CD4-positive, alpha-beta T cell treated with Interleukin-2 at 100 ng/mL for 4 hours (primary cell): ENCODE measurements at regions not wholly inside any gene's neighbourhood (a gene's known extent, or its start where the extent isn't known, plus 50 kb on each side); places are given as distances from the start of the nearest gene placed in this dataset.

Source experiments
- DNase-seq: peaks from one replicate; pipeline ENCODE4 v3.0.0-alpha.2; 2020; ENCODE audit warnings: low spot score

- DNase-seq: no peak
These were observed 136.7 kb downstream of the KDR start for GRCh38 chr4:54988655-54989054.

- DNase-seq: no peak
These were observed 139.1 kb downstream of the KDR start for GRCh38 chr4:54986095-54986846.

- no peak for DNase-seq
These were observed 148.7 kb downstream of the KDR start for GRCh38 chr4:54976682-54977081.

GRCh38 chr4:54976031-54976430 lies 149.4 kb downstream of the KDR start:
- no peak for DNase-seq

GRCh38 chr4:54973784-54974183 lies 151.6 kb downstream of the KDR start:
- DNase-seq: no peak

- DNase-seq: no peak
These were observed 153.9 kb downstream of the KDR start for GRCh38 chr4:54971474-54971950.

GRCh38 chr4:54967289-54967688 lies 158.1 kb downstream of the KDR start:
- DNase-seq: no peak

- peak; percentile 3 for DNase-seq
These were observed 163.9 kb downstream of the KDR start for GRCh38 chr4:54961357-54961975.

- DNase-seq: no peak
These were observed 165.7 kb downstream of the KDR start for GRCh38 chr4:54959651-54960116.

- DNase-seq: no peak
These were observed 166.3 kb downstream of the KDR start for GRCh38 chr4:54959131-54959530.

GRCh38 chr4:54958236-54958635 lies 167.2 kb downstream of the KDR start:
- DNase-seq: peak; percentile 5

GRCh38 chr4:54954656-54955388 lies 170.6 kb downstream of the KDR start:
- DNase-seq: no peak

GRCh38 chr4:54946741-54947140 lies 178.7 kb downstream of the KDR start:
- no peak for DNase-seq

- DNase-seq: no peak
These were observed 179.6 kb downstream of the KDR start for GRCh38 chr4:54945838-54946237.

- peak; percentile 59 for DNase-seq
These were observed 182.7 kb downstream of the KDR start for GRCh38 chr4:54942721-54943120.

GRCh38 chr4:54941994-54942552 lies 183.3 kb downstream of the KDR start:
- peak; percentile 38 for DNase-seq

- no peak for DNase-seq
These were observed 184.2 kb downstream of the KDR start for GRCh38 chr4:54940996-54941865.

GRCh38 chr4:54937501-54937900 lies 187.9 kb downstream of the KDR start:
- no peak for DNase-seq

GRCh38 chr4:54933579-54933978 lies 191.8 kb downstream of the KDR start:
- DNase-seq: no peak

- DNase-seq: no peak
These were observed 195.2 kb downstream of the KDR start for GRCh38 chr4:54930226-54930625.

GRCh38 chr4:54929459-54929858 lies 195.9 kb downstream of the KDR start:
- DNase-seq: no peak

GRCh38 chr4:54924891-54925290 lies 200.5 kb downstream of the KDR start:
- no peak for DNase-seq
